Natural killer cell (primary cell): ENCODE measurements at regions not wholly inside any gene's neighbourhood (a gene's known extent, or its start where the extent isn't known, plus 50 kb on each side); places are given as distances from the start of the nearest gene placed in this dataset.

Source experiments
- ATAC-seq, 3 donors: fragments of 150-1000 bp in 2 of 3; fragments of 200-7000 bp in 1 of 3; cut with Tn5 transposase; 1 replicate in 1 of 3; 2 replicates in 2 of 3; pipeline ENCODE4 v1.10.0; 2021; ENCODE audit warnings: mild to moderate bottlenecking in 2 of 3, moderate library complexity in 2 of 3
- DNase-seq, 2 donors: peaks; one replicate each; pipeline versions ENCODE4 v3.0.0 to v3.0.0-alpha.2; 2013 to 2021; ENCODE audit warnings: mixed read lengths in 1 of 2
- H3K27ac ChIP-seq: one replicate; pipeline ENCODE4 v1.5.1; 2013; ENCODE audit warnings: mild to moderate bottlenecking, low read length
- H3K27me3 ChIP-seq: one replicate; pipeline ENCODE4 v1.6.1; 2013; ENCODE audit warnings: low read length; ENCODE audit not compliant: control insufficient read depth, insufficient read depth
- H3K36me3 ChIP-seq: one replicate; pipeline ENCODE4 v1.6.1; 2013; ENCODE audit warnings: low read length; ENCODE audit not compliant: control insufficient read depth, insufficient read depth
- H3K4me1 ChIP-seq: one replicate; pipeline ENCODE4 v1.6.1; 2013; ENCODE audit warnings: low read length; ENCODE audit not compliant: control insufficient read depth, insufficient read depth
- H3K4me3 ChIP-seq: one replicate; pipeline ENCODE4 v1.5.1; 2013; ENCODE audit warnings: low read length
- H3K9me3 ChIP-seq: one replicate; pipeline ENCODE4 v1.6.1; 2013; ENCODE audit warnings: low read length; ENCODE audit not compliant: control insufficient read depth, insufficient read depth
- H3K27ac Mint-ChIP-seq, 2 donors: one replicate each; pipeline ENCODE4 v1.8.0; 2022; ENCODE audit warnings: mild to moderate bottlenecking in 2 of 2, mixed read lengths in 2 of 2, moderate library complexity in 1 of 2
- H3K27me3 Mint-ChIP-seq, 2 donors: one replicate each; pipeline ENCODE4 v1.8.0; 2022; ENCODE audit warnings: low read depth in 2 of 2, mixed read lengths in 2 of 2
- H3K36me3 Mint-ChIP-seq: one replicate; pipeline ENCODE4 v1.8.0; 2022; ENCODE audit warnings: mixed read lengths
- H3K4me1 Mint-ChIP-seq, 2 donors: one replicate each; pipeline ENCODE4 v1.8.0; 2022; ENCODE audit warnings: mixed read lengths in 2 of 2
- H3K4me3 Mint-ChIP-seq: one replicate; pipeline ENCODE4 v1.8.0; 2022; ENCODE audit warnings: mild to moderate bottlenecking, moderate library complexity, mixed read lengths
- H3K9me3 Mint-ChIP-seq, 2 donors: one replicate each; pipeline ENCODE4 v1.8.0; 2022; ENCODE audit warnings: mixed read lengths in 2 of 2
- WGBS: methylation state at CpG from one replicate; pipeline ENCODE4 v1.1.7; 2013; ENCODE audit warnings: missing lambda C conversion rate; ENCODE audit not compliant: insufficient coverage; 5-methylcytosine and 5-hydroxymethylcytosine counted together
- intact Hi-C: fragments of 100-400 bp; cut with micrococcal nuclease; formaldehyde crosslinking; loops from one replicate; pipeline ENCODE4 v1.14.2; 2022
- TF ChIP-seq, protein P1 (sequence below): fragments of 200-600 bp; IDR thresholded peaks from one replicate; pipeline ENCODE4 v1.8.0; 2022; ENCODE audit warnings: antibody characterized with exemption

DNA sequence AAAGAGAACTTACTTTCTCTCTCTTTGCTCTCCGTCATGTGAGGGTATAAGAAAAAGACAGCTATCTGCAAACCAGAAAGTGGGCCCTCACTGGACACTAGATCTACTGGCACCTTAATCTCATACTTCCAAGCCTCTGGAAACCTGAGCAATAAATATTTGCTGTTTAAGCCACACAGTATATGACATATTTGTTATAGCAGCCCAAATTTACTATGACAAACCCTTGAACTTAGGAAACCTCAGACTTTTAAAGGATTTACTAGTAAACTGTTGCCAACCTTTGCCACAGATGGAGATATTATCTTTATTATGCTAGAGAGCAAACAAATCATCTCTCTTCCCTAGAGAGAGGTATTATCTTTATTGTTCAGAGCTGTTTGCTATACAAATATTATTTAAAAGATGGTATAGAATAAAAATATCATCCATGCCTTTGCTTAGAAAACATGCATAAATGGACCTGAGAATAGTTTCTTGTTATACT is 1446.1 kb downstream of the SLITRK1 start:
- intact Hi-C loops = no loop called here
- no peaks in the 10 kb centered on the region for H3K4me1 ChIP-seq
- H3K9me3 ChIP-seq = peaks cover 8% of the 10 kb centered on the region
- Mint-ChIP-seq H3K36me3 (no peaks in the 10 kb centered on the region), H3K27ac (no peak overlapping the region), H3K4me3 (no peak overlapping the region), H3K4me1 (no peaks in the 10 kb centered on the region), H3K9me3 (peaks cover 10 to 18% of the 10 kb centered on the region in 2 donors), H3K27me3 (no peaks in the 10 kb centered on the region)
- WGBS = 73% methylated on average over 1 of the region's 1 CpG
- no peaks in the 10 kb centered on the region for H3K27me3 ChIP-seq
- no peak overlapping the region for H3K27ac ChIP-seq
- H3K36me3 ChIP-seq = no peaks in the 10 kb centered on the region
- H3K4me3 ChIP-seq = no peak overlapping the region
- TF ChIP-seq, protein P1, sequence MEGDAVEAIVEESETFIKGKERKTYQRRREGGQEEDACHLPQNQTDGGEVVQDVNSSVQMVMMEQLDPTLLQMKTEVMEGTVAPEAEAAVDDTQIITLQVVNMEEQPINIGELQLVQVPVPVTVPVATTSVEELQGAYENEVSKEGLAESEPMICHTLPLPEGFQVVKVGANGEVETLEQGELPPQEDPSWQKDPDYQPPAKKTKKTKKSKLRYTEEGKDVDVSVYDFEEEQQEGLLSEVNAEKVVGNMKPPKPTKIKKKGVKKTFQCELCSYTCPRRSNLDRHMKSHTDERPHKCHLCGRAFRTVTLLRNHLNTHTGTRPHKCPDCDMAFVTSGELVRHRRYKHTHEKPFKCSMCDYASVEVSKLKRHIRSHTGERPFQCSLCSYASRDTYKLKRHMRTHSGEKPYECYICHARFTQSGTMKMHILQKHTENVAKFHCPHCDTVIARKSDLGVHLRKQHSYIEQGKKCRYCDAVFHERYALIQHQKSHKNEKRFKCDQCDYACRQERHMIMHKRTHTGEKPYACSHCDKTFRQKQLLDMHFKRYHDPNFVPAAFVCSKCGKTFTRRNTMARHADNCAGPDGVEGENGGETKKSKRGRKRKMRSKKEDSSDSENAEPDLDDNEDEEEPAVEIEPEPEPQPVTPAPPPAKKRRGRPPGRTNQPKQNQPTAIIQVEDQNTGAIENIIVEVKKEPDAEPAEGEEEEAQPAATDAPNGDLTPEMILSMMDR = no peak
- DNase-seq (no peak), ATAC-seq (no peak)

DNA sequence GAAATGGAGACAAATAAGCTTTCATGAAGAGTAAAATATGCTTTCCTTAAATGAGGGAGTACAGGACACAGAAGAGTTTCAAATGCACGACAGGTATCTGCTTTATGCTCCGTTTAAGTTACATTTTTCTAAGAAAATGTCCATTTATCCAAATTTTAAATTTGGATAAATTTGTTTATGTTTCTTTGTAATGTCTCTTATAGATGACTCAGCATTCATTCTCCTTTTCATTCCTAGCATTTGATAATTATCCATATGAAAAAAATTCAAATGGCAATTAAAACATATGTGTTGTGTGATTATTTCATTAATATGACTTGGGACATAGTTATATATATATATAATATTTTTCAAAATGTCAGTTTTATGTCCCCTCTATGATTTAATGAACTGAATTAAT is 1449.3 kb downstream of the SLITRK1 start:
- no peak overlapping the region for H3K4me3 Mint-ChIP-seq
- no peaks in the 10 kb centered on the region for H3K36me3 Mint-ChIP-seq
- H3K4me1 Mint-ChIP-seq = no peaks in the 10 kb centered on the region
- peaks cover 9 to 12% of the 10 kb centered on the region in 2 donors for H3K9me3 Mint-ChIP-seq
- H3K4me1 ChIP-seq = no peaks in the 10 kb centered on the region
- no CpG with 5 or more reads among the region's 2 CpGs for WGBS
- H3K4me3 ChIP-seq = no peak overlapping the region
- no peaks in the 10 kb centered on the region for H3K27me3 Mint-ChIP-seq
- peaks cover under 1% of the 10 kb centered on the region for H3K9me3 ChIP-seq
- TF ChIP-seq, protein P1 = no peak
- H3K27ac ChIP-seq = no peak overlapping the region
- H3K27ac Mint-ChIP-seq = no peak overlapping the region
- intact Hi-C loops = no loop called here
- no peaks in the 10 kb centered on the region for H3K27me3 ChIP-seq
- H3K36me3 ChIP-seq = no peaks in the 10 kb centered on the region
- DNase-seq = no peak
- ATAC-seq = no peak

DNA sequence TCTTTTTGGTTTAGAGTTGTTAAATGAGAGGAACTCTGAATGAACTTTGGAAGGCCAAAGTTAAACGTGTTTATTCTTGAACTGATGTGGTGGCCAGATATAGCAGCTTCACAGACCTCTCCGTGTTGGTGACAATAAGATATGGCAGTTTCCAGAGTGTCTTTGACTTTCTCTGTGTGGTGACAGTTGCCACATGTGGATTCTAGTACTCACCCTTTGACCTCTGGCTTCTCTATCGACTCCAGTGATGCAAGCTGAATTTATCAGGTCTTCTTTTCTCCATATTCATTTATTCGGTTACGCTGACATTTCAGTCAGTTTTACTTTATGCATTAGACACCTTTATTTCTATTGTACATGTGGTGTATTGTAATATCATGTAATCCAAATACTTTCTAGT is 1469.5 kb downstream of the SLITRK1 start:
- Histone ChIP-seq H3K4me3 (no peak overlapping the region), H3K27ac (no peak overlapping the region), H3K36me3 (no peaks in the 10 kb centered on the region), H3K27me3 (no peaks in the 10 kb centered on the region), H3K4me1 (no peaks in the 10 kb centered on the region), H3K9me3 (peaks cover 3% of the 10 kb centered on the region)
- H3K36me3 Mint-ChIP-seq = peaks cover 10% of the 10 kb centered on the region
- TF ChIP-seq, protein P1 = no peak
- no peak for DNase-seq
- H3K4me3 Mint-ChIP-seq = no peak overlapping the region
- no peaks in the 10 kb centered on the region for H3K27me3 Mint-ChIP-seq
- H3K9me3 Mint-ChIP-seq = peaks cover 16% of the 10 kb centered on the region in 2 donors
- 33% methylated on average over 3 of the region's 5 CpGs for WGBS
- intact Hi-C loops = no loop called here
- H3K4me1 Mint-ChIP-seq = no peaks in the 10 kb centered on the region
- no peak overlapping the region for H3K27ac Mint-ChIP-seq
- no peak for ATAC-seq

DNA sequence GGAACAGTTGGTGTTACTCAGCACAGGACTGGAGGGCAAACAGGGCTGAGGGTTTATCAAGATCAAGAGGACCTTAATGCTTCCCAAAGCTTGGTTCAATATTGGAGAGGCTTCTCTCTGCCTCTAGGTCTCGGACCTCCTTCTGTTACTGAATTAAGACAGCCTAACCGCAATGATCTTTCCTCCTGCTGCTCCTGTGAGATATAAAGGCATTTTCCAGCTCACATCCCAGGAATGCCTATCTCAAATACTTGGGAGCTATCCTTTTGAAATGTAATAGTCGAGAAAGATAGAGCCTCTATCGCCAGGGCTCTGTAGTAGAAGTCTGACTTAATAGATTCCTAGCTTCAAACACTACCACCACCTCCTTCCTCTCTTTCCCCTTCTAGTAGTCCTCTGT is 1475.0 kb downstream of the SLITRK1 start:
- intact Hi-C loops = no loop called here
- Mint-ChIP-seq H3K4me3 (no peak overlapping the region), H3K4me1 (no peaks in the 10 kb centered on the region), H3K9me3 (peaks cover 15 to 21% of the 10 kb centered on the region in 2 donors), H3K27ac (no peak overlapping the region), H3K36me3 (peaks cover 8% of the 10 kb centered on the region), H3K27me3 (no peaks in the 10 kb centered on the region)
- ATAC-seq = no peak
- Histone ChIP-seq H3K4me1 (no peaks in the 10 kb centered on the region), H3K27me3 (no peaks in the 10 kb centered on the region), H3K4me3 (no peak overlapping the region), H3K27ac (no peak overlapping the region), H3K36me3 (no peaks in the 10 kb centered on the region), H3K9me3 (peaks cover 8% of the 10 kb centered on the region)
- 87% methylated on average over 4 of the region's 4 CpGs for WGBS
- TF ChIP-seq, protein P1 = no peak
- no peak for DNase-seq
